Endothelial cell (in vitro differentiated cells): ENCODE measurements at regions not wholly inside any gene's neighbourhood (a gene's known extent, or its start where the extent isn't known, plus 50 kb on each side); places are given as distances from the start of the nearest gene placed in this dataset.

Experiments used
- DNase-seq: peaks from one replicate; pipeline ENCODE4 v3.0.0; 2021; ENCODE audit warnings: low spot score
- H3K27ac Mint-ChIP-seq: one replicate; pipeline ENCODE4 v1.8.0; 2021; ENCODE audit warnings: mixed read lengths, inconsistent platforms; ENCODE audit not compliant: unreplicated experiment
- H3K27me3 Mint-ChIP-seq: one replicate; pipeline ENCODE4 v1.8.0; 2021; ENCODE audit warnings: mild to moderate bottlenecking, moderate library complexity, mixed read lengths, inconsistent platforms; ENCODE audit not compliant: unreplicated experiment
- H3K36me3 Mint-ChIP-seq: one replicate; pipeline ENCODE4 v1.8.0; 2021; ENCODE audit warnings: mild to moderate bottlenecking, low read depth, mixed read lengths, inconsistent platforms; ENCODE audit not compliant: unreplicated experiment
- H3K4me1 Mint-ChIP-seq: one replicate; pipeline ENCODE4 v1.8.0; 2021; ENCODE audit warnings: mild to moderate bottlenecking, mixed read lengths, inconsistent platforms; ENCODE audit not compliant: unreplicated experiment
- H3K4me3 Mint-ChIP-seq: one replicate; pipeline ENCODE4 v1.8.0; 2021; ENCODE audit warnings: mild to moderate bottlenecking, mixed read lengths, inconsistent platforms; ENCODE audit not compliant: unreplicated experiment
- H3K9me3 Mint-ChIP-seq: one replicate; pipeline ENCODE4 v1.8.0; 2021; ENCODE audit warnings: mixed read lengths, inconsistent platforms; ENCODE audit not compliant: unreplicated experiment
- CTCF ChIP-seq: fragments of 200-600 bp; sonication (generic); IDR thresholded peaks from one replicate; pipeline ENCODE4 v1.5.0; 2021; ENCODE audit warnings: antibody characterized with exemption; ENCODE audit not compliant: unreplicated experiment

- Mint-ChIP-seq H3K36me3 (no peaks in the 10 kb centered on the region), H3K27me3 (peaks cover 3% of the 10 kb centered on the region), H3K27ac (no peak overlapping the region), H3K4me1 (no peaks in the 10 kb centered on the region), H3K9me3 (no peaks in the 10 kb centered on the region), H3K4me3 (no peak overlapping the region)
- no peak for TF ChIP-seq CTCF
- no peak for DNase-seq
Measured at GRCh38 chr16:16960785-16961184, 510.0 kb downstream of the XYLT1 start.

GRCh38 chr16:16966439-16966838 lies 504.3 kb downstream of the XYLT1 start:
- Mint-ChIP-seq H3K27ac (no peak overlapping the region), H3K27me3 (peaks cover 4% of the 10 kb centered on the region), H3K9me3 (no peaks in the 10 kb centered on the region), H3K36me3 (no peaks in the 10 kb centered on the region), H3K4me1 (no peaks in the 10 kb centered on the region), H3K4me3 (no peak overlapping the region)
- no peak for TF ChIP-seq CTCF
- no peak for DNase-seq

GRCh38 chr16:16971042-16971441 lies 499.7 kb downstream of the XYLT1 start:
- Mint-ChIP-seq H3K27me3 (peaks cover 2% of the 10 kb centered on the region), H3K36me3 (no peaks in the 10 kb centered on the region), H3K9me3 (no peaks in the 10 kb centered on the region), H3K4me1 (no peaks in the 10 kb centered on the region), H3K4me3 (no peak overlapping the region), H3K27ac (no peak overlapping the region)
- no peak for TF ChIP-seq CTCF
- DNase-seq, result no peak

- H3K27ac Mint-ChIP-seq, result no peak overlapping the region
- DNase-seq, result no peak
- no peaks in the 10 kb centered on the region for H3K9me3 Mint-ChIP-seq
- H3K36me3 Mint-ChIP-seq, result no peaks in the 10 kb centered on the region
- TF ChIP-seq CTCF, result no peak
- peaks cover 2% of the 10 kb centered on the region for H3K27me3 Mint-ChIP-seq
- H3K4me3 Mint-ChIP-seq, result no peak overlapping the region
- no peaks in the 10 kb centered on the region for H3K4me1 Mint-ChIP-seq
Measured at GRCh38 chr16:16972831-16973230, 497.9 kb downstream of the XYLT1 start.

- no peak for TF ChIP-seq CTCF
- H3K4me3 Mint-ChIP-seq, result no peak overlapping the region
- no peak overlapping the region for H3K27ac Mint-ChIP-seq
- H3K36me3 Mint-ChIP-seq, result no peaks in the 10 kb centered on the region
- no peaks in the 10 kb centered on the region for H3K9me3 Mint-ChIP-seq
- H3K4me1 Mint-ChIP-seq, result no peaks in the 10 kb centered on the region
- peaks cover 2% of the 10 kb centered on the region for H3K27me3 Mint-ChIP-seq
- no peak for DNase-seq
Measured at GRCh38 chr16:16973707-16974591, 496.8 kb downstream of the XYLT1 start.
